ENCODE measurements at regions not wholly inside any gene's neighbourhood (a gene's known extent, or its start where the extent isn't known, plus 50 kb on each side); places are given as distances from the start of the nearest gene placed in this dataset.

GRCh38 chr7:153529100-153529499 is 523.1 kb upstream of the DPP6 start:
- Mint-ChIP-seq H3K4me3 (no peak overlapping the region), H3K4me1 (no peaks in the 10 kb centered on the region), H3K36me3 (no peaks in the 10 kb centered on the region), H3K27ac (no peak overlapping the region), H3K9me3 (peaks cover 6 to 58% (median 27%) of the 10 kb centered on the region in 7 donors), H3K27me3 (ENCODE audit: low read depth in 3 of 3) (peaks cover 0 to 2% (median 0%) of the 10 kb centered on the region in 3 donors)
- Histone ChIP-seq H3K36me3 (replicated peaks in 1 of 2; ENCODE audit: control insufficient read depth in 1 of 2, insufficient read depth in 2 of 2, low read length in 2 of 2) (no peaks in the 10 kb centered on the region), H3K4me1 (ENCODE audit: control insufficient read depth in 1 of 2, insufficient read depth in 2 of 2, low read length in 2 of 2) (no peaks in the 10 kb centered on the region), H3K4me3 (replicated peaks in 1 of 3; ENCODE audit: low read depth in 2 of 3, low read length in 3 of 3) (no peak overlapping the region), H3K27me3 (ENCODE audit: control insufficient read depth in 2 of 2, insufficient read depth in 2 of 2, low read length in 2 of 2) (no peaks in the 10 kb centered on the region), H3K9ac (ENCODE audit: insufficient read depth, low read length, poor library complexity, severe bottlenecking) (no peak overlapping the region), H4K20me1 (ENCODE audit: insufficient read depth, low read length) (no peaks in the 10 kb centered on the region), H3K27ac (ENCODE audit: low read depth in 1 of 2, low read length in 2 of 2) (no peak overlapping the region), H3K9me3 (replicated peaks in 1 of 2; ENCODE audit: control insufficient read depth in 1 of 2, insufficient read depth in 1 of 2, low read length in 2 of 2) (peaks cover 31 to 51% of the 10 kb centered on the region in 2 donors), H3K79me2 (ENCODE audit: insufficient read depth, low read length) (no peaks in the 10 kb centered on the region), H3K4me2 (replicated peaks; ENCODE audit: extremely low read depth, low read length, poor library complexity, severe bottlenecking) (no peak overlapping the region), H2AFZ (ENCODE audit: insufficient read depth, low read depth, low read length, poor library complexity, severe bottlenecking) (no peak overlapping the region)
- 84% methylated on average over 7 of the region's 7 CpGs for WGBS (ENCODE audit: insufficient coverage)
- TF ChIP-seq, protein P1, sequence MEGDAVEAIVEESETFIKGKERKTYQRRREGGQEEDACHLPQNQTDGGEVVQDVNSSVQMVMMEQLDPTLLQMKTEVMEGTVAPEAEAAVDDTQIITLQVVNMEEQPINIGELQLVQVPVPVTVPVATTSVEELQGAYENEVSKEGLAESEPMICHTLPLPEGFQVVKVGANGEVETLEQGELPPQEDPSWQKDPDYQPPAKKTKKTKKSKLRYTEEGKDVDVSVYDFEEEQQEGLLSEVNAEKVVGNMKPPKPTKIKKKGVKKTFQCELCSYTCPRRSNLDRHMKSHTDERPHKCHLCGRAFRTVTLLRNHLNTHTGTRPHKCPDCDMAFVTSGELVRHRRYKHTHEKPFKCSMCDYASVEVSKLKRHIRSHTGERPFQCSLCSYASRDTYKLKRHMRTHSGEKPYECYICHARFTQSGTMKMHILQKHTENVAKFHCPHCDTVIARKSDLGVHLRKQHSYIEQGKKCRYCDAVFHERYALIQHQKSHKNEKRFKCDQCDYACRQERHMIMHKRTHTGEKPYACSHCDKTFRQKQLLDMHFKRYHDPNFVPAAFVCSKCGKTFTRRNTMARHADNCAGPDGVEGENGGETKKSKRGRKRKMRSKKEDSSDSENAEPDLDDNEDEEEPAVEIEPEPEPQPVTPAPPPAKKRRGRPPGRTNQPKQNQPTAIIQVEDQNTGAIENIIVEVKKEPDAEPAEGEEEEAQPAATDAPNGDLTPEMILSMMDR (IDR thresholded peaks at IDR 0.05), result no peak
- intact Hi-C loops (cut with micrococcal nuclease), result no loop called here
- no peak for DNase-seq

- Histone ChIP-seq H3K9me3 (replicated peaks in 1 of 2; ENCODE audit: control insufficient read depth in 1 of 2, insufficient read depth in 1 of 2, low read length in 2 of 2) (peaks cover 31 to 50% of the 10 kb centered on the region in 2 donors), H3K36me3 (replicated peaks in 1 of 2; ENCODE audit: control insufficient read depth in 1 of 2, insufficient read depth in 2 of 2, low read length in 2 of 2) (no peaks in the 10 kb centered on the region), H2AFZ (ENCODE audit: insufficient read depth, low read depth, low read length, poor library complexity, severe bottlenecking) (no peak overlapping the region), H3K4me2 (replicated peaks; ENCODE audit: extremely low read depth, low read length, poor library complexity, severe bottlenecking) (no peak overlapping the region), H3K4me3 (replicated peaks in 1 of 3; ENCODE audit: low read depth in 2 of 3, low read length in 3 of 3) (no peak overlapping the region), H3K27ac (ENCODE audit: low read depth in 1 of 2, low read length in 2 of 2) (no peak overlapping the region), H3K79me2 (ENCODE audit: insufficient read depth, low read length) (no peaks in the 10 kb centered on the region), H3K27me3 (ENCODE audit: control insufficient read depth in 2 of 2, insufficient read depth in 2 of 2, low read length in 2 of 2) (no peaks in the 10 kb centered on the region), H3K9ac (ENCODE audit: insufficient read depth, low read length, poor library complexity, severe bottlenecking) (no peak overlapping the region), H3K4me1 (ENCODE audit: control insufficient read depth in 1 of 2, insufficient read depth in 2 of 2, low read length in 2 of 2) (no peaks in the 10 kb centered on the region), H4K20me1 (ENCODE audit: insufficient read depth, low read length) (no peaks in the 10 kb centered on the region)
- no peak overlapping the region for H3K4me3 Mint-ChIP-seq
- H3K9me3 Mint-ChIP-seq, result peaks cover 6 to 55% (median 26%) of the 10 kb centered on the region in 7 donors
- no peak overlapping the region for H3K27ac Mint-ChIP-seq
- TF ChIP-seq, protein P1 (IDR thresholded peaks at IDR 0.05), result no peak
- WGBS (ENCODE audit: insufficient coverage), result 90% methylated on average over 9 of the region's 12 CpGs
- H3K4me1 Mint-ChIP-seq, result no peaks in the 10 kb centered on the region
- H3K36me3 Mint-ChIP-seq, result no peaks in the 10 kb centered on the region
- intact Hi-C loops (cut with micrococcal nuclease), result no loop called here
- no peak for DNase-seq
- no peaks in the 10 kb centered on the region for H3K27me3 Mint-ChIP-seq (ENCODE audit: low read depth in 3 of 3)
These were observed 522.5 kb upstream of the DPP6 start for GRCh38 chr7:153529651-153530165.

All from CD14-positive monocyte (primary cell).